Ovary (tissue), 1 donor: ENCODE measurements at regions not wholly inside any gene's neighbourhood (a gene's known extent, or its start where the extent isn't known, plus 50 kb on each side); places are given as distances from the start of the nearest gene placed in this dataset.

Source experiments
- EP300 ChIP-seq: sonication (generic); formaldehyde crosslinking; IDR thresholded peaks from one replicate; pipeline ENCODE4 v1.6.1; 2017; ENCODE audit warnings: antibody characterized with exemption
- POLR2A ChIP-seq: fragments of 450-650 bp; IDR thresholded peaks from one replicate; pipeline ENCODE4 v1.6.1; 2017; ENCODE audit warnings: antibody characterized with exemption, mild to moderate bottlenecking, moderate library complexity

- TF ChIP-seq POLR2A, result no peak
- TF ChIP-seq EP300, result no peak
Observed at GRCh38 chr6:138631566-138631965, 132.3 kb upstream of the NHSL1 start.
